Left renal cortex interstitium (tissue), 4 donors: ENCODE measurements at regions not wholly inside any gene's neighbourhood (a gene's known extent, or its start where the extent isn't known, plus 50 kb on each side); places are given as distances from the start of the nearest gene placed in this dataset.
"Not testable (repeated sequence)": the region's sequence is repeated elsewhere in the genome, so short reads cannot be mapped to it uniquely, and the experiment has no call there.

Source experiments
- DNase-seq, 4 donors: peaks; one replicate each; pipeline ENCODE4 v3.0.0-alpha.2; 2013; ENCODE audit warnings: low read depth in 4 of 4, low spot score in 2 of 4, missing footprints in 1 of 4

- DNase-seq = not testable (repeated sequence)
Observed at GRCh38 chr2:194504876-194505275, 1152.2 kb upstream of the SLC39A10 start.

GRCh38 chr2:194495046-194495445 lies 1162.0 kb upstream of the SLC39A10 start:
- no peak for DNase-seq

GRCh38 chr2:194494401-194494800 lies 1162.6 kb upstream of the SLC39A10 start:
- no peak for DNase-seq

GRCh38 chr2:194491409-194492115 lies 1165.5 kb upstream of the SLC39A10 start:
- no peak for DNase-seq

GRCh38 chr2:194486326-194486725 lies 1170.7 kb upstream of the SLC39A10 start:
- DNase-seq = no peak

GRCh38 chr2:194483041-194483440 lies 1174.0 kb upstream of the SLC39A10 start:
- DNase-seq = no peak

- no peak for DNase-seq
Observed at GRCh38 chr2:194465641-194466040, 1191.4 kb upstream of the SLC39A10 start.

- no peak for DNase-seq
Observed at GRCh38 chr2:194464964-194465638, 1191.9 kb upstream of the SLC39A10 start.

GRCh38 chr2:194462883-194463282 lies 1194.1 kb upstream of the SLC39A10 start:
- DNase-seq = not testable (repeated sequence)

- no peak for DNase-seq
Observed at GRCh38 chr2:194455358-194455757, 1201.7 kb upstream of the SLC39A10 start.

GRCh38 chr2:194452504-194452903 lies 1204.5 kb upstream of the SLC39A10 start:
- DNase-seq = no peak

GRCh38 chr2:194445226-194445625 lies 1211.8 kb upstream of the SLC39A10 start:
- no peak for DNase-seq

- DNase-seq = no peak
Observed at GRCh38 chr2:194443926-194444325, 1213.1 kb upstream of the SLC39A10 start.

- DNase-seq = no peak
Observed at GRCh38 chr2:194424683-194425209, 1232.3 kb upstream of the SLC39A10 start.

- DNase-seq = no peak
Observed at GRCh38 chr2:194411221-194411620, 1245.8 kb upstream of the SLC39A10 start.

- DNase-seq = no peak
Observed at GRCh38 chr2:194395818-194396217, 1261.2 kb upstream of the SLC39A10 start.

GRCh38 chr2:194385376-194385775 lies 1271.7 kb upstream of the SLC39A10 start:
- no peak for DNase-seq

GRCh38 chr2:194383401-194383800 lies 1273.6 kb upstream of the SLC39A10 start:
- DNase-seq = no peak

- no peak for DNase-seq
Observed at GRCh38 chr2:194382221-194382620, 1274.8 kb upstream of the SLC39A10 start.

GRCh38 chr2:194380011-194380410 lies 1277.0 kb upstream of the SLC39A10 start:
- DNase-seq = no peak

GRCh38 chr2:194367390-194367789 lies 1289.6 kb upstream of the SLC39A10 start:
- not testable (repeated sequence) for DNase-seq

- no peak for DNase-seq
Observed at GRCh38 chr2:194363878-194364277, 1293.1 kb upstream of the SLC39A10 start.
